GM23338 (cell line): ENCODE measurements at regions not wholly inside any gene's neighbourhood (a gene's known extent, or its start where the extent isn't known, plus 50 kb on each side); places are given as distances from the start of the nearest gene placed in this dataset.
"Not testable (repeated sequence)": the region's sequence is repeated elsewhere in the genome, so short reads cannot be mapped to it uniquely, and the experiment has no call there.

Source experiments
- ATAC-seq: fragments of 200-7000 bp; cut with Tn5 transposase; 3 replicates; pipeline ENCODE4 v1.9.1; 2020
- DNase-seq: peaks from one replicate; pipeline ENCODE4 v3.0.0-alpha.2; 2015; ENCODE audit warnings: low spot score
- H2AFZ ChIP-seq: fragments of 200-600 bp; sonication (generic); 2 replicates; pipeline ENCODE4 v1.8.0; 2016; ENCODE audit warnings: antibody characterized with exemption, mild to moderate bottlenecking, moderate library complexity
- H3F3A ChIP-seq: fragments of 200-600 bp; sonication (generic); replicated peaks from 2 replicates; pipeline ENCODE4 v1.8.0; 2017; ENCODE audit warnings: antibody characterized with exemption, mixed run types, low read depth
- H3K27ac ChIP-seq: fragments of 200-600 bp; sonication (generic); 2 replicates; pipeline ENCODE4 v1.6.1; 2016; ENCODE audit warnings: low read depth
- H3K27me3 ChIP-seq: fragments of 200-600 bp; sonication (generic); 2 replicates; pipeline ENCODE4 v1.8.0; 2016; ENCODE audit warnings: mild to moderate bottlenecking, mixed run types, moderate library complexity; ENCODE audit not compliant: insufficient read depth
- H3K36me3 ChIP-seq: fragments of 200-600 bp; sonication (generic); 2 replicates; pipeline ENCODE4 v1.8.0; 2016; ENCODE audit warnings: mild to moderate bottlenecking; ENCODE audit not compliant: insufficient read depth
- H3K4me1 ChIP-seq: fragments of 200-600 bp; sonication (generic); 2 replicates; pipeline ENCODE4 v1.8.0; 2016; ENCODE audit warnings: mild to moderate bottlenecking, moderate library complexity; ENCODE audit not compliant: insufficient read depth
- H3K4me2 ChIP-seq: fragments of 200-600 bp; sonication (generic); 2 replicates; pipeline ENCODE4 v1.7.1; 2017; ENCODE audit warnings: mixed run types
- H3K4me3 ChIP-seq: fragments of 200-600 bp; sonication (generic); 2 replicates; pipeline ENCODE4 v1.6.1; 2016; ENCODE audit warnings: mixed run types
- H3K79me2 ChIP-seq: fragments of 200-600 bp; sonication (generic); replicated peaks from 2 replicates; pipeline ENCODE4 v1.8.0; 2017; ENCODE audit warnings: mild to moderate bottlenecking; ENCODE audit not compliant: insufficient read depth
- H3K9me2 ChIP-seq: fragments of 200-600 bp; sonication (generic); 2 replicates; pipeline ENCODE4 v1.8.0; 2017; ENCODE audit not compliant: insufficient read depth
- H4K20me1 ChIP-seq: fragments of 200-600 bp; sonication (generic); replicated peaks from 2 replicates; pipeline ENCODE4 v1.8.0; 2017; ENCODE audit warnings: mild to moderate bottlenecking; ENCODE audit not compliant: insufficient read depth
- H3K27ac Mint-ChIP-seq: 2 replicates; pipeline ENCODE4 v1.8.0; 2020; ENCODE audit warnings: inconsistent platforms, mild to moderate bottlenecking, moderate library complexity, mixed read lengths
- H3K27me3 Mint-ChIP-seq: 3 replicates; pipeline ENCODE4 v1.8.0; 2022; ENCODE audit warnings: low read depth, mild to moderate bottlenecking, moderate library complexity, mixed read lengths, inconsistent platforms; ENCODE audit not compliant: insufficient read depth, poor library complexity
- H3K36me3 Mint-ChIP-seq: 3 replicates; pipeline ENCODE4 v1.8.0; 2021; ENCODE audit warnings: low read depth, mild to moderate bottlenecking, inconsistent platforms, moderate library complexity, mixed read lengths
- H3K4me1 Mint-ChIP-seq: 3 replicates; pipeline ENCODE4 v1.8.0; 2020; ENCODE audit warnings: mild to moderate bottlenecking, inconsistent platforms, mixed read lengths
- H3K4me3 Mint-ChIP-seq: 3 replicates; pipeline ENCODE4 v1.8.0; 2021; ENCODE audit warnings: moderate library complexity, mild to moderate bottlenecking, inconsistent platforms, mixed read lengths
- H3K9me3 Mint-ChIP-seq: 3 replicates; pipeline ENCODE4 v1.8.0; 2020; ENCODE audit warnings: moderate library complexity, mild to moderate bottlenecking, inconsistent platforms, mixed read lengths
- EZH2phosphoT487 ChIP-seq: fragments of 200-600 bp; sonication (generic); IDR thresholded peaks from one replicate; pipeline ENCODE4 v1.8.1; 2018; ENCODE audit warnings: antibody characterized with exemption; ENCODE audit not compliant: unreplicated experiment
- JUNB ChIP-seq: IDR thresholded peaks from one replicate; pipeline ENCODE4 v1.6.1; 2016; ENCODE audit warnings: antibody characterized with exemption; ENCODE audit not compliant: unreplicated experiment
- NANOG ChIP-seq: IDR thresholded peaks from 2 replicates; pipeline ENCODE4 v1.6.1; 2016; ENCODE audit warnings: antibody characterized with exemption, borderline replicate concordance
- POLR2AphosphoS5 ChIP-seq: IDR thresholded peaks from 2 replicates; pipeline ENCODE4 v1.6.1; 2016; ENCODE audit warnings: antibody characterized with exemption, low read depth
- STAT1 ChIP-seq: IDR thresholded peaks from one replicate; pipeline ENCODE4 v1.6.1; 2016; ENCODE audit warnings: antibody characterized with exemption; ENCODE audit not compliant: unreplicated experiment
- ZNF114 ChIP-seq: fragments of 250-450 bp; sonication (Bioruptor Pico); IDR thresholded peaks from 2 replicates; pipeline ENCODE4 v1.5.0; 2020; ENCODE audit warnings: mild to moderate bottlenecking, moderate library complexity
- ZNF331 ChIP-seq: fragments of 250-450 bp; sonication (Bioruptor Pico); IDR thresholded peaks from 2 replicates; pipeline ENCODE4 v1.5.0; 2020; ENCODE audit warnings: low read depth, mild to moderate bottlenecking, moderate library complexity
- TF ChIP-seq, protein P1 (sequence below): fragments of 250-450 bp; sonication (Bioruptor Pico); IDR thresholded peaks from 2 replicates; pipeline ENCODE4 v1.5.0; 2020; ENCODE audit warnings: mild to moderate bottlenecking, moderate library complexity

DNA sequence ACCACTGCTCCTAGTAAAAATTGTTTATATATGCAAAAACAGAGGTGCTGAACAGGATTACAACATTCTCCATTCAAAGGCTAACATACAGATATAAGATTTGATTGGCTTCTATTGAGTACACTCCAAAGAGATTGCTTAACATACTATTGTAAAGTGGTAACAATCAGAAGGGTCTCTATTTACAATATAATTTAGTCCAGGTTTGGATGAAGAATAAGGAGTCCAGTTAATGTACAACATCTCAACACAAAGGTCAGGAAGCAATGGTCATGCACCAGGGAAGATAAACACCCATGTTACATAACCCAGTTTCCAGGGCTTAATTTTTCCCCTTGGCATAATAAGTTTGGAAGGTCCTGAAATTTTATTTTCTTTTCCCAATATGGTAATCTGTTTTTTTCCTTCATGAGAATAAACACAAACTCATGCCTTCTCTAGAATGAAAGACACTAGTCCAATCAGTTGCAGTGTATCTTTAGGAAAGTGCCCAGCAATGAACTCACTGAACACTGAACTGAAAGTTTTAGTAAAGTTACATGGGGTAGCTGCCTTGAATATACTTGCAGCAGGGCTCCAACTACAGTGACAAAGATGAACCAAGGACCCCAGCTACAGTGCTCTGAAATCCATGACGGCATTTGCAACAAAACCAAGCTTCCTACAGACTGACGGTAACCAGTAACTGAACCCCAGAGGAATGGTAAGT lies 255.3 kb upstream of the GJE1 start (continued):
- TF ChIP-seq, protein P1, sequence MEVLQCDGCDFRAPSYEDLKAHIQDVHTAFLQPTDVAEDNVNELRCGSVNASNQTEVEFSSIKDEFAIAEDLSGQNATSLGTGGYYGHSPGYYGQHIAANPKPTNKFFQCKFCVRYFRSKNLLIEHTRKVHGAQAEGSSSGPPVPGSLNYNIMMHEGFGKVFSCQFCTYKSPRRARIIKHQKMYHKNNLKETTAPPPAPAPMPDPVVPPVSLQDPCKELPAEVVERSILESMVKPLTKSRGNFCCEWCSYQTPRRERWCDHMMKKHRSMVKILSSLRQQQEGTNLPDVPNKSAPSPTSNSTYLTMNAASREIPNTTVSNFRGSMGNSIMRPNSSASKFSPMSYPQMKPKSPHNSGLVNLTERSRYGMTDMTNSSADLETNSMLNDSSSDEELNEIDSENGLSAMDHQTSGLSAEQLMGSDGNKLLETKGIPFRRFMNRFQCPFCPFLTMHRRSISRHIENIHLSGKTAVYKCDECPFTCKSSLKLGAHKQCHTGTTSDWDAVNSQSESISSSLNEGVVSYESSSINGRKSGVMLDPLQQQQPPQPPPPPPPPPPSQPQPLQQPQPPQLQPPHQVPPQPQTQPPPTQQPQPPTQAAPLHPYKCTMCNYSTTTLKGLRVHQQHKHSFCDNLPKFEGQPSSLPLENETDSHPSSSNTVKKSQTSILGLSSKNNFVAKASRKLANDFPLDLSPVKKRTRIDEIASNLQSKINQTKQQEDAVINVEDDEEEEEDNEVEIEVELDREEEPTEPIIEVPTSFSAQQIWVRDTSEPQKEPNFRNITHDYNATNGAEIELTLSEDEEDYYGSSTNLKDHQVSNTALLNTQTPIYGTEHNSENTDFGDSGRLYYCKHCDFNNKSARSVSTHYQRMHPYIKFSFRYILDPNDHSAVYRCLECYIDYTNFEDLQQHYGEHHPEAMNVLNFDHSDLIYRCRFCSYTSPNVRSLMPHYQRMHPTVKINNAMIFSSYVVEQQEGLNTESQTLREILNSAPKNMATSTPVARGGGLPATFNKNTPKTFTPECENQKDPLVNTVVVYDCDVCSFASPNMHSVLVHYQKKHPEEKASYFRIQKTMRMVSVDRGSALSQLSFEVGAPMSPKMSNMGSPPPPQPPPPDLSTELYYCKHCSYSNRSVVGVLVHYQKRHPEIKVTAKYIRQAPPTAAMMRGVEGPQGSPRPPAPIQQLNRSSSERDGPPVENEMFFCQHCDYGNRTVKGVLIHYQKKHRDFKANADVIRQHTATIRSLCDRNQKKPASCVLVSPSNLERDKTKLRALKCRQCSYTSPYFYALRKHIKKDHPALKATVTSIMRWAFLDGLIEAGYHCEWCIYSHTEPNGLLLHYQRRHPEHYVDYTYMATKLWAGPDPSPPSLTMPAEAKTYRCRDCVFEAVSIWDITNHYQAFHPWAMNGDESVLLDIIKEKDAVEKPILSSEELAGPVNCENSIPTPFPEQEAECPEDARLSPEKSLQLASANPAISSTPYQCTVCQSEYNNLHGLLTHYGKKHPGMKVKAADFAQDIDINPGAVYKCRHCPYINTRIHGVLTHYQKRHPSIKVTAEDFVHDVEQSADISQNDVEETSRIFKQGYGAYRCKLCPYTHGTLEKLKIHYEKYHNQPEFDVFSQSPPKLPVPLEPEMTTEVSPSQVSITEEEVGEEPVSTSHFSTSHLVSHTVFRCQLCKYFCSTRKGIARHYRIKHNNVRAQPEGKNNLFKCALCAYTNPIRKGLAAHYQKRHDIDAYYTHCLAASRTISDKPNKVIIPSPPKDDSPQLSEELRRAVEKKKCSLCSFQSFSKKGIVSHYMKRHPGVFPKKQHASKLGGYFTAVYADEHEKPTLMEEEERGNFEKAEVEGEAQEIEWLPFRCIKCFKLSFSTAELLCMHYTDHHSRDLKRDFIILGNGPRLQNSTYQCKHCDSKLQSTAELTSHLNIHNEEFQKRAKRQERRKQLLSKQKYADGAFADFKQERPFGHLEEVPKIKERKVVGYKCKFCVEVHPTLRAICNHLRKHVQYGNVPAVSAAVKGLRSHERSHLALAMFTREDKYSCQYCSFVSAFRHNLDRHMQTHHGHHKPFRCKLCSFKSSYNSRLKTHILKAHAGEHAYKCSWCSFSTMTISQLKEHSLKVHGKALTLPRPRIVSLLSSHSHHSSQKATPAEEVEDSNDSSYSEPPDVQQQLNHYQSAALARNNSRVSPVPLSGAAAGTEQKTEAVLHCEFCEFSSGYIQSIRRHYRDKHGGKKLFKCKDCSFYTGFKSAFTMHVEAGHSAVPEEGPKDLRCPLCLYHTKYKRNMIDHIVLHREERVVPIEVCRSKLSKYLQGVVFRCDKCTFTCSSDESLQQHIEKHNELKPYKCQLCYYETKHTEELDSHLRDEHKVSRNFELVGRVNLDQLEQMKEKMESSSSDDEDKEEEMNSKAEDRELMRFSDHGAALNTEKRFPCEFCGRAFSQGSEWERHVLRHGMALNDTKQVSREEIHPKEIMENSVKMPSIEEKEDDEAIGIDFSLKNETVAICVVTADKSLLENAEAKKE (CRISPR knock-in tag), result no peak
- TF ChIP-seq POLR2AphosphoS5 (no peak), STAT1 (no peak), NANOG (no peak), ZNF331 (CRISPR knock-in tag) (no peak), JUNB (no peak), EZH2phosphoT487 (no peak), ZNF114 (CRISPR knock-in tag) (no peak)

DNA sequence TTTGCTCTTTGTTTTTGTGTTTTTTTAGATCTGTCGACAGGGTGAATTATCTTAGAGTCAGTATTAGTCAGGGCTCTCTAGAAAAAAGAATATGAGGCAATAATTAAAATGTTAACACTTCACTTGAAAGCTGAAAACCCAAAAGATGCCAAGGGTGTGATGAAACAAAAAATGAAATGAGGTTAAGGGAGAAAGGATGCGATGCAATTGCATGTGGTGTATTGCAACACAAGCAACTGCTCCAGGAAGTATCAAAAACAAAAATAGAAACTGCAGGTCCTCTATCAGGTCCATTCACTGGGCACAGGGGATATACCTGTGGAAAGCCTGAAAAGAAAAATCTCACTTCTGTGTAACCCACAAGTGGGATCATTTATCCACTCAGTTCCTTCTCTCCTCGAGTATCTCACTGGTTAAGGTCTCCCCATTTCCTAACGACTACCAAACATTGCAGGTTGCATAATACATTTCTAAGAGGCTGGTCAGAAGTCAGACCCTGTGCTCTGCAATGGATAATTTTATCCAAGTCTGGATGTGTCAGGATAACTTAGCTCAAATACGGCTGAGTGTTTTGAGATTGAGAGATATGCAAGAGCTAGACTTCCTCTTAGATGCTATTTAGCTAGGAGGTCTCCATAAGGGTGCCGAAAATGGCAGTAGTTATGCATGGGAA lies 257.7 kb upstream of the GJE1 start:
- Histone ChIP-seq H3K27me3 (no peaks in the 10 kb centered on the region), H3K4me2 (no peak overlapping the region), H2AFZ (no peak overlapping the region), H3K4me1 (no peaks in the 10 kb centered on the region), H3K36me3 (no peaks in the 10 kb centered on the region), H4K20me1 (no peaks in the 10 kb centered on the region), H3F3A (no peaks in the 10 kb centered on the region), H3K4me3 (no peak overlapping the region), H3K79me2 (no peaks in the 10 kb centered on the region), H3K27ac (no peak overlapping the region), H3K9me2 (no peaks in the 10 kb centered on the region; the same call in 1 of the 2 replicates)
- Mint-ChIP-seq H3K9me3 (peaks cover 6% of the 10 kb centered on the region; the same call in 2 of the 3 replicates), H3K4me3 (no peak overlapping the region), H3K27me3 (no peaks in the 10 kb centered on the region), H3K27ac (peak overlapping the region; percentile 53; the same call in 1 of the 2 replicates), H3K4me1 (no peaks in the 10 kb centered on the region), H3K36me3 (peaks cover 6% of the 10 kb centered on the region; the same call in 1 of the 3 replicates)
- DNase-seq (no peak), ATAC-seq (no peak)
- no peak for TF ChIP-seq NANOG

DNA sequence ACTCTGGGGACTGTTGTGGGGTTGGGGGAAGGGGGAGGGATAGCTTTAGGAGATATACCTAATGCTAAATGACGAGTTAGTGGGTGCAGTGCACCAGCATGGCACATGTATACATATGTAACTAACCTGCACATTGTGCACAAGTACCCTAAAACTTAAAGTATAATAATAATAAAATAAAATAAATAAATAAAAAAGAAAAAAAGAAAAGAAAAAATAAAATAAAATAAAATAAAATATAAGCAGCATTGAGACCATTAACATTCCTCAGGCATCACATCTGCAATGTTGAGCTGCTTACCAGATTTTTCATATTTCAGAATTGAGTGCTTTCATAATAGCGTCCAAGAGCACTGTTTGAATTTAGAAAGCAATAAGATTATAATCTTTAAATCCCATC lies 263.2 kb upstream of the GJE1 start:
- not testable (repeated sequence) for H3F3A ChIP-seq, ATAC-seq, H3K4me1 ChIP-seq, H3K36me3 Mint-ChIP-seq, H3K4me1 Mint-ChIP-seq, H3K4me3 Mint-ChIP-seq, H3K27ac Mint-ChIP-seq, H3K36me3 ChIP-seq, H3K27ac ChIP-seq, H3K9me2 ChIP-seq, H3K79me2 ChIP-seq, H3K4me3 ChIP-seq, H3K27me3 Mint-ChIP-seq, H3K9me3 Mint-ChIP-seq, DNase-seq, H3K4me2 ChIP-seq, H2AFZ ChIP-seq, H3K27me3 ChIP-seq, H4K20me1 ChIP-seq
